IMR-90 (cell line): ENCODE measurements at regions not wholly inside any gene's neighbourhood (a gene's known extent, or its start where the extent isn't known, plus 50 kb on each side); places are given as distances from the start of the nearest gene placed in this dataset.

Source experiments
- ATAC-seq: fragments of 200-7000 bp; cut with Tn5 transposase; 2 replicates; pipeline ENCODE4 v1.9.1; 2020; ENCODE audit warnings: low read depth, mild to moderate bottlenecking, moderate library complexity
- BruUV-seq: library from RNA; stranded (reverse); fragments of 400-500 nt; replicated peaks from 2 replicates; lab custom pipeline; 2021; lab: Mats Ljungman, UMichigan
- CTCF ChIA-PET: fragments of 300-600 bp; formaldehyde crosslinking; extraction: SDS; loops from one replicate; lab custom pipeline; 2021; ENCODE audit warnings: antibody characterized with exemption; lab: Yijun Ruan, JAX
- POLR2A ChIA-PET: fragments of 300-600 bp; sonication (Branson Sonifier 250); formaldehyde crosslinking; loops from one replicate; lab custom pipeline; 2022; ENCODE audit warnings: antibody characterized with exemption; ENCODE audit not compliant: unreplicated experiment; lab: Charles Lee
- DNase-seq: peaks from one replicate; pipeline ENCODE4 v3.0.0; 2013
- H2AFZ ChIP-seq: replicated peaks from 2 replicates; pipeline ENCODE3; 2013; ENCODE audit warnings: low read length, mild to moderate bottlenecking; ENCODE audit not compliant: poor library complexity
- H2AK5ac ChIP-seq: 2 replicates; pipeline ENCODE4 v1.6.1; 2013; ENCODE audit warnings: low read depth, low read length, inconsistent platforms
- H2AK9ac ChIP-seq: replicated peaks from 2 replicates; pipeline ENCODE3; 2013; ENCODE audit warnings: mild to moderate bottlenecking, low read depth, low read length, moderate library complexity; ENCODE audit not compliant: poor library complexity
- H2BK120ac ChIP-seq: 2 replicates; pipeline ENCODE4 v1.6.1; 2013; ENCODE audit warnings: low read depth, low read length, inconsistent platforms
- H2BK15ac ChIP-seq: 3 replicates; pipeline ENCODE4 v1.6.1; 2013; ENCODE audit warnings: low read depth, low read length, inconsistent platforms
- H2BK20ac ChIP-seq: 2 replicates; pipeline ENCODE4 v1.6.1; 2013; ENCODE audit warnings: low read depth, mild to moderate bottlenecking, inconsistent platforms, low read length, moderate library complexity
- H2BK5ac ChIP-seq: 2 replicates; pipeline ENCODE4 v1.6.1; 2013; ENCODE audit warnings: mild to moderate bottlenecking, low read depth, low read length, inconsistent platforms; ENCODE audit not compliant: poor library complexity, severe bottlenecking
- H3K14ac ChIP-seq: replicated peaks from 2 replicates; pipeline ENCODE4 v1.6.1; 2013; ENCODE audit warnings: low read depth, low read length, inconsistent platforms
- H3K18ac ChIP-seq: 2 replicates; pipeline ENCODE4 v1.6.1; 2013; ENCODE audit warnings: low read depth, low read length, control low read depth
- H3K23ac ChIP-seq: 2 replicates; pipeline ENCODE4 v1.6.1; 2013; ENCODE audit warnings: low read depth, low read length, inconsistent platforms
- H3K27ac ChIP-seq: 2 replicates; pipeline ENCODE4 v1.5.1; 2013; ENCODE audit warnings: mild to moderate bottlenecking, control low read depth, low read length; ENCODE audit not compliant: insufficient read depth
- H3K27me3 ChIP-seq: 2 replicates; pipeline ENCODE4 v1.6.1; 2013; ENCODE audit warnings: low read length; ENCODE audit not compliant: control insufficient read depth, insufficient read depth
- H3K36me3 ChIP-seq: 2 replicates; pipeline ENCODE4 v1.6.1; 2013; ENCODE audit warnings: low read length, mixed read lengths; ENCODE audit not compliant: control insufficient read depth, insufficient read depth
- H3K4ac ChIP-seq: 2 replicates; pipeline ENCODE4 v1.6.1; 2013; ENCODE audit warnings: low read depth, low read length, inconsistent platforms
- H3K4me1 ChIP-seq: 2 replicates; pipeline ENCODE4 v1.6.1; 2013; ENCODE audit warnings: low read length, mixed read lengths; ENCODE audit not compliant: control insufficient read depth, insufficient read depth
- H3K4me2 ChIP-seq: 2 replicates; pipeline ENCODE4 v1.6.1; 2013; ENCODE audit warnings: low read depth, mild to moderate bottlenecking, control low read depth, low read length, moderate library complexity
- H3K4me3 ChIP-seq: 2 replicates; pipeline ENCODE4 v1.5.1; 2013; ENCODE audit warnings: low read depth, mild to moderate bottlenecking, control low read depth, low read length, moderate library complexity; ENCODE audit not compliant: insufficient read depth
- H3K56ac ChIP-seq: 2 replicates; pipeline ENCODE4 v1.6.1; 2013; ENCODE audit warnings: low read length, inconsistent platforms; ENCODE audit not compliant: insufficient read depth; ENCODE audit errors: extremely low read depth
- H3K79me1 ChIP-seq, 2 experiments: 2 replicates each; pipeline ENCODE4 v1.6.1; 2013; ENCODE audit warnings: low read length in 2 of 2, inconsistent platforms in 1 of 2, low read depth in 1 of 2
- H3K9ac ChIP-seq: 2 replicates; pipeline ENCODE4 v1.6.1; 2013; ENCODE audit warnings: low read depth, low read length, control low read depth
- H3K9me1 ChIP-seq: 2 replicates; pipeline ENCODE4 v1.6.1; 2013; ENCODE audit warnings: low read length, inconsistent platforms; ENCODE audit not compliant: insufficient read depth
- H3K9me3 ChIP-seq: 2 replicates; pipeline ENCODE4 v1.6.1; 2013; ENCODE audit warnings: low read length; ENCODE audit not compliant: control insufficient read depth, insufficient read depth
- H4K20me1 ChIP-seq: 2 replicates; pipeline ENCODE4 v1.6.1; 2013; ENCODE audit warnings: low read length, inconsistent platforms; ENCODE audit not compliant: insufficient read depth
- H4K5ac ChIP-seq: 2 replicates; pipeline ENCODE4 v1.6.1; 2013; ENCODE audit warnings: mild to moderate bottlenecking, low read depth, low read length, control low read depth
- H4K8ac ChIP-seq, 2 experiments: 2 replicates each; pipeline ENCODE4 v1.6.1; 2013; ENCODE audit warnings: low read depth in 2 of 2, low read length in 2 of 2, control low read depth in 1 of 2, inconsistent platforms in 1 of 2
- H4K91ac ChIP-seq: 2 replicates; pipeline ENCODE4 v1.6.1; 2013; ENCODE audit warnings: low read depth, low read length, inconsistent platforms; ENCODE audit not compliant: insufficient read depth
- FOS ChIP-seq: fragments of 150-350 bp; IDR thresholded peaks from 2 replicates; pipeline ENCODE4 v1.6.1; 2016; ENCODE audit warnings: low read depth, low read length
- MAFK ChIP-seq: IDR thresholded peaks from 2 replicates; pipeline ENCODE4 v1.6.1; 2012; ENCODE audit warnings: low read depth, low read length, improper control_type of control experiment
- NFE2L2 ChIP-seq: fragments of 150-350 bp; IDR thresholded peaks from 2 replicates; pipeline ENCODE4 v1.6.1; 2016; ENCODE audit warnings: low read depth, mild to moderate bottlenecking, low read length
- WGBS, 2 experiments: methylation state at CpG; one replicate each; pipeline versions ENCODE4 v1.1.5 to v1.1.7; 2013; ENCODE audit warnings: missing lambda C conversion rate in 2 of 2; ENCODE audit not compliant: insufficient read length in 1 of 2; ENCODE audit errors: extremely low coverage in 2 of 2; 5-methylcytosine and 5-hydroxymethylcytosine counted together
- dilution Hi-C: fragments of 300-500 bp; cut with HindIII; formaldehyde crosslinking; loops from one replicate; pipeline ENCODE4 v1.14.3; 2018; ENCODE audit warnings: low sequenced_read_pairs; ENCODE audit not compliant: unreplicated experiment
- in situ Hi-C: fragments of 300-500 bp; cut with MboI; formaldehyde crosslinking; loops from 3 replicates; pipeline ENCODE4 v1.14.3; 2019; ENCODE audit warnings: low sequenced_read_pairs, inconsistent platforms, mixed read lengths
- intact Hi-C: fragments of 100-400 bp; cut with micrococcal nuclease; formaldehyde crosslinking; loops from 2 replicates; pipeline ENCODE4 v1.10.0; 2022

DNA sequence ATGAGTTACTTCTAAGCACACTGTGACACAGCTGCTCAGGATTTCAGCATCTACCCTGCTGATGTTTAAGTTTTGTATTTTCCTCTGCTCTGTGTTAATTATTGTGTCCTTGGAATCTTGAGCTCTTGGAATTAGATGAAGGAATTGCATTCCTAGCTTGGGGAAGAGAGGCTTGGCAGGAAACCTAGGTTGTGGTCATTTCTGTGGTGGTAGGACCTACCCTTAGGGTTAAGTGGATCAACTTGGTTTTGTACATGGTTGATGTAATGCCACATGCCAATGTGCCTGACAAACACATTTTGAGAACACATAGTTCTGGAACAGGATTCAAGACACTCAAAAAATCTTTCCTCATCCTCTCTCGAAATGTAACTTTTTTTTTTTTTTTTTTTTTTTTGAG is 264.5 kb upstream of the MEX3C start:
- ChIA-PET CTCF (no interaction called here), POLR2A (no interaction called here)
- Histone ChIP-seq H3K9me3 (peaks cover 13% of the 10 kb centered on the region), H3K4ac (no peak overlapping the region), H3K23ac (no peak overlapping the region), H4K8ac (no peak overlapping the region), H3K18ac (no peak overlapping the region), H3K4me2 (no peak overlapping the region), H4K20me1 (no peaks in the 10 kb centered on the region), H4K5ac (no peak overlapping the region), H3K56ac (no peak overlapping the region), H3K9me1 (no peaks in the 10 kb centered on the region), H2BK20ac (no peak overlapping the region), H2BK120ac (no peak overlapping the region), H3K27me3 (no peaks in the 10 kb centered on the region), H3K36me3 (no peaks in the 10 kb centered on the region), H2AK5ac (no peak overlapping the region), H2BK5ac (no peak overlapping the region), H3K4me3 (no peak overlapping the region), H3K27ac (no peak overlapping the region), H2AK9ac (no peak overlapping the region), H3K4me1 (no peaks in the 10 kb centered on the region), H2AFZ (no peak overlapping the region), H4K91ac (no peak overlapping the region), H3K9ac (no peak overlapping the region), H2BK15ac (no peak overlapping the region), H3K79me1 (no peaks in the 10 kb centered on the region), H3K14ac (no peak overlapping the region)
- ATAC-seq: no peak
- dilution Hi-C loops: no loop called here
- BruUV-seq: no TSS peak
- intact Hi-C loops: no loop called here
- in situ Hi-C loops: no loop called here
- TF ChIP-seq FOS (no peak), MAFK (no peak), NFE2L2 (no peak)
- no CpG with 5 or more reads among the region's 1 CpG for WGBS, 2 experiments
- no peak for DNase-seq
